Fibroblast of pulmonary artery (primary cell): ENCODE measurements at regions not wholly inside any gene's neighbourhood (a gene's known extent, or its start where the extent isn't known, plus 50 kb on each side); places are given as distances from the start of the nearest gene placed in this dataset.

Experiments
- DNase-seq: peaks from one replicate; pipeline ENCODE4 v3.0.0-alpha.2; 2010; ENCODE audit warnings: low read depth
- H3K4me3 ChIP-seq: replicated peaks from 2 replicates; pipeline ENCODE4 v1.5.1; 2011; ENCODE audit warnings: low read depth, mild to moderate bottlenecking, control low read depth, low read length, moderate library complexity
- CTCF ChIP-seq: IDR thresholded peaks from 2 replicates; pipeline ENCODE4 v1.5.1; 2011; ENCODE audit warnings: mild to moderate bottlenecking, control low read depth, low read length, inconsistent platforms; ENCODE audit errors: missing control alignments

GRCh38 chr11:131248588-131248987 is 121.8 kb upstream of the NTM start:
- TF ChIP-seq CTCF, result no peak
- DNase-seq, result no peak
- no peak overlapping the region for H3K4me3 ChIP-seq

GRCh38 chr11:131253142-131253655 is 117.2 kb upstream of the NTM start:
- no peak for DNase-seq
- H3K4me3 ChIP-seq, result no peak overlapping the region
- TF ChIP-seq CTCF, result no peak

GRCh38 chr11:131253656-131254151 is 116.7 kb upstream of the NTM start:
- H3K4me3 ChIP-seq, result no peak overlapping the region
- DNase-seq, result no peak
- TF ChIP-seq CTCF, result no peak

GRCh38 chr11:131254254-131254653 is 116.2 kb upstream of the NTM start:
- no peak overlapping the region for H3K4me3 ChIP-seq
- DNase-seq, result no peak
- TF ChIP-seq CTCF, result no peak

GRCh38 chr11:131274233-131274632 is 96.2 kb upstream of the NTM start:
- DNase-seq, result no peak
- H3K4me3 ChIP-seq, result no peak overlapping the region
- TF ChIP-seq CTCF, result no peak

GRCh38 chr11:131275580-131275979 is 94.8 kb upstream of the NTM start:
- DNase-seq, result no peak
- no peak for TF ChIP-seq CTCF

GRCh38 chr11:131278472-131278871 is 91.9 kb upstream of the NTM start:
- no peak overlapping the region for H3K4me3 ChIP-seq
- no peak for TF ChIP-seq CTCF
- no peak for DNase-seq

More at GRCh38 chr11:131275580-131275979, 94.8 kb upstream of the NTM start:
- H3K4me3 ChIP-seq, result no peak overlapping the region
